ENCODE measurements at regions not wholly inside any gene's neighbourhood (a gene's known extent, or its start where the extent isn't known, plus 50 kb on each side); places are given as distances from the start of the nearest gene placed in this dataset.

DNA sequence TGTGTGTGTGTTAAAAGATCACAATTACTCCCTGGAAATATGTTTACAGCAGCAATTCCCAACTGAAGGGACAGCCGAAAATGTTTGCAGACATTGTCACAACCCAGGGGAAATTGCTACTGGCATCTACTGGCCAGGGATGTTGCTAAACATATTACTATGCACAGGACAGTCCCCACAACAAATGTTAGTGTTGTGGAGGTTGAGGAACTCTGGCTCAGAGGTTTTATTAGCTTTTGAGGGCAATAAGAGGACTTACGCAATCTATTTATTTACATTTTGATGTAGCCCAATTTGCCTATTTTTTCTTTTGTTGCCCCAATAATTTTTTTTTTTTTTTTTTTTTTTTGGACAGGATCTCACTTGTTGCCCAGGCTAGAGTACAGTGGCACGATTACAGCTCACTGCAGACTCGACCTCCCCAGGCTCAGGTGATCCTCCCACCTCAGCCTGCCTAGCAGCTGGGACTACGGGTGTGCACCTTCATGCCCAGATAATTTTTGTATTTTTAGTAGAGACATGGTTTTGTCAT, 154.1 kb downstream of the RPS12 start:
- TF ChIP-seq, protein P1, sequence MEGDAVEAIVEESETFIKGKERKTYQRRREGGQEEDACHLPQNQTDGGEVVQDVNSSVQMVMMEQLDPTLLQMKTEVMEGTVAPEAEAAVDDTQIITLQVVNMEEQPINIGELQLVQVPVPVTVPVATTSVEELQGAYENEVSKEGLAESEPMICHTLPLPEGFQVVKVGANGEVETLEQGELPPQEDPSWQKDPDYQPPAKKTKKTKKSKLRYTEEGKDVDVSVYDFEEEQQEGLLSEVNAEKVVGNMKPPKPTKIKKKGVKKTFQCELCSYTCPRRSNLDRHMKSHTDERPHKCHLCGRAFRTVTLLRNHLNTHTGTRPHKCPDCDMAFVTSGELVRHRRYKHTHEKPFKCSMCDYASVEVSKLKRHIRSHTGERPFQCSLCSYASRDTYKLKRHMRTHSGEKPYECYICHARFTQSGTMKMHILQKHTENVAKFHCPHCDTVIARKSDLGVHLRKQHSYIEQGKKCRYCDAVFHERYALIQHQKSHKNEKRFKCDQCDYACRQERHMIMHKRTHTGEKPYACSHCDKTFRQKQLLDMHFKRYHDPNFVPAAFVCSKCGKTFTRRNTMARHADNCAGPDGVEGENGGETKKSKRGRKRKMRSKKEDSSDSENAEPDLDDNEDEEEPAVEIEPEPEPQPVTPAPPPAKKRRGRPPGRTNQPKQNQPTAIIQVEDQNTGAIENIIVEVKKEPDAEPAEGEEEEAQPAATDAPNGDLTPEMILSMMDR (IDR thresholded peaks at IDR 0.05; ENCODE audit: extremely low read depth in 1 of 2, insufficient read depth in 1 of 2, low read depth in 1 of 2, low read length in 2 of 2): no peak
- no peak for TF ChIP-seq POLR2A (IDR thresholded peaks at IDR 0.05; ENCODE audit: low read depth, low read length)

Data from endothelial cell of umbilical vein (primary cell).